ENCODE measurements at regions not wholly inside any gene's neighbourhood (a gene's known extent, or its start where the extent isn't known, plus 50 kb on each side); places are given as distances from the start of the nearest gene placed in this dataset.

- Histone ChIP-seq H4K20me1 (ENCODE audit: insufficient read depth, low read length) (no peaks in the 10 kb centered on the region), H3K27me3 (ENCODE audit: insufficient read depth, low read length) (peaks cover 2% of the 10 kb centered on the region), H3K36me3 (ENCODE audit: insufficient read depth, low read length) (no peaks in the 10 kb centered on the region), H3K4me2 (ENCODE audit: insufficient read depth, low read length) (no peak overlapping the region), H3K4me3 (ENCODE audit: insufficient read depth, low read length) (no peak overlapping the region), H3K9me3 (ENCODE audit: low read depth, low read length) (peaks cover 5% of the 10 kb centered on the region), H2AFZ (ENCODE audit: low read length) (no peak overlapping the region), H3K79me2 (ENCODE audit: insufficient read depth, low read length) (no peaks in the 10 kb centered on the region), H3K4me1 (ENCODE audit: insufficient read depth, low read length) (peaks cover 9% of the 10 kb centered on the region), H3K27ac (ENCODE audit: low read depth, low read length) (no peak overlapping the region)
- no peak for TF ChIP-seq CTCF (IDR thresholded peaks at IDR 0.05; ENCODE audit: extremely low read depth, low read depth, low read length)
- no peak for DNase-seq (ENCODE audit: insufficient read length, low spot score, missing footprints)
Observed at GRCh38 chr20:51238675-51239305, 215.9 kb upstream of the KCNG1 start.

DNA sequence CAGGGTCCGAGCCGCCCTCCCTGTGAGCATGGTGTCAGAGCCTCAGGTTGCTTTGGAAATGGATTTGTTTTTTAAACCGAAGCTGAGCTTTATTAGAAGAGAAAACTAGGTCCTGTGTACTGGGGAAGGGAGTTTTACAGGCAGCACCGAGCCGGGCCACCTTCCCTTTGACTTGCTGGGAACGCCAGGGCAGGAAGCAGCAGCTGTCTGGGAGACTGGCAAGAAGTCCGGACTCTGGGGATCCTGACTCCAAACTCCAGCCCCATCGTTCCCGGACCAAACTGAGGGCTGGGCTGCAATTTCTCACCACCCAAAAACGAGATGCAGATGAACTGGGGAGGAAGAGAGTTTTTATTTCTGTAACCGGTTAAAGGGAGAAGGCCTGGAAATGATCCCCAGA lies 214.9 kb upstream of the KCNG1 start:
- Histone ChIP-seq H3K4me2 (ENCODE audit: insufficient read depth, low read length) (peak overlapping the region; percentile 19), H3K79me2 (ENCODE audit: insufficient read depth, low read length) (no peaks in the 10 kb centered on the region), H3K4me1 (ENCODE audit: insufficient read depth, low read length) (peaks cover 9% of the 10 kb centered on the region), H3K4me3 (ENCODE audit: insufficient read depth, low read length) (no peak overlapping the region), H2AFZ (ENCODE audit: low read length) (peak overlapping the region; percentile 77), H3K36me3 (ENCODE audit: insufficient read depth, low read length) (no peaks in the 10 kb centered on the region), H3K27ac (ENCODE audit: low read depth, low read length) (no peak overlapping the region), H4K20me1 (ENCODE audit: insufficient read depth, low read length) (no peaks in the 10 kb centered on the region), H3K27me3 (ENCODE audit: insufficient read depth, low read length) (peaks cover 2% of the 10 kb centered on the region), H3K9me3 (ENCODE audit: low read depth, low read length) (peaks cover 5% of the 10 kb centered on the region)
- no peak for DNase-seq (ENCODE audit: insufficient read length, low spot score, missing footprints)
- no peak for TF ChIP-seq CTCF (IDR thresholded peaks at IDR 0.05; ENCODE audit: extremely low read depth, low read depth, low read length)

GRCh38 chr20:51237278-51237677 lies 214.4 kb upstream of the KCNG1 start:
- no peak overlapping the region for H3K4me3 ChIP-seq (ENCODE audit: insufficient read depth, low read length)
- peaks cover 2% of the 10 kb centered on the region for H3K27me3 ChIP-seq (ENCODE audit: insufficient read depth, low read length)
- TF ChIP-seq CTCF (IDR thresholded peaks at IDR 0.05; ENCODE audit: extremely low read depth, low read depth, low read length) = no peak
- no peaks in the 10 kb centered on the region for H3K79me2 ChIP-seq (ENCODE audit: insufficient read depth, low read length)
- H3K4me1 ChIP-seq (ENCODE audit: insufficient read depth, low read length) = peaks cover 9% of the 10 kb centered on the region
- peak overlapping the region; percentile 77 for H2AFZ ChIP-seq (ENCODE audit: low read length)
- peak overlapping the region; percentile 19 for H3K4me2 ChIP-seq (ENCODE audit: insufficient read depth, low read length)
- no peaks in the 10 kb centered on the region for H3K36me3 ChIP-seq (ENCODE audit: insufficient read depth, low read length)
- no peaks in the 10 kb centered on the region for H4K20me1 ChIP-seq (ENCODE audit: insufficient read depth, low read length)
- no peak for DNase-seq (ENCODE audit: insufficient read length, low spot score, missing footprints)
- H3K9me3 ChIP-seq (ENCODE audit: low read depth, low read length) = peaks cover 5% of the 10 kb centered on the region
- no peak overlapping the region for H3K27ac ChIP-seq (ENCODE audit: low read depth, low read length)

DNA sequence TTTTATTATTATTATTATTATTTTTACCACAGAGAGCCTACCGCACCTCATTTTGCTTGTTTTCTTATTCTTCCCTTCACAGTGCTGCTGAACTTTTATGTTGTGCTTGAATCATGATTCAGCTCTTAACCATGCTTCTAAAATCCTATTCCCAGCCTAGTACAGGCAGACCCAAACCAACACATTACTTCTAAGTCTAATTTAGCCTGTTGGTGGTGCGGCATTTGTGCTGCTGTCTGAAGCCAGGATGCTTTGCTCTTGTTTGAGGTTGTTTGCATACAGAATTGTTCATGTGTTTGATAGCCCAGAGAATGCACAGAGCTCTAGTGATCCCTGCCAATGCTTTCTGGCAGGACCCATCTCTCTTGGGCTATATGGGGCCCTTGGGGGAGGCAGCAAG lies 213.5 kb upstream of the KCNG1 start:
- no peak overlapping the region for H3K27ac ChIP-seq (ENCODE audit: low read depth, low read length)
- no peaks in the 10 kb centered on the region for H4K20me1 ChIP-seq (ENCODE audit: insufficient read depth, low read length)
- H3K79me2 ChIP-seq (ENCODE audit: insufficient read depth, low read length) = no peaks in the 10 kb centered on the region
- H2AFZ ChIP-seq (ENCODE audit: low read length) = no peak overlapping the region
- H3K9me3 ChIP-seq (ENCODE audit: low read depth, low read length) = no peaks in the 10 kb centered on the region
- no peaks in the 10 kb centered on the region for H3K36me3 ChIP-seq (ENCODE audit: insufficient read depth, low read length)
- H3K4me3 ChIP-seq (ENCODE audit: insufficient read depth, low read length) = no peak overlapping the region
- no peak overlapping the region for H3K4me2 ChIP-seq (ENCODE audit: insufficient read depth, low read length)
- H3K27me3 ChIP-seq (ENCODE audit: insufficient read depth, low read length) = peaks cover 7% of the 10 kb centered on the region
- DNase-seq (ENCODE audit: insufficient read length, low spot score, missing footprints) = peak; percentile 51
- no peak for TF ChIP-seq CTCF (IDR thresholded peaks at IDR 0.05; ENCODE audit: extremely low read depth, low read depth, low read length)
- H3K4me1 ChIP-seq (ENCODE audit: insufficient read depth, low read length) = peaks cover 9% of the 10 kb centered on the region

Data from osteoblast (primary cell).